Naive thymus-derived CD4-positive, alpha-beta T cell (primary cell): ENCODE measurements at regions not wholly inside any gene's neighbourhood (a gene's known extent, or its start where the extent isn't known, plus 50 kb on each side); places are given as distances from the start of the nearest gene placed in this dataset.

Experiments
- ATAC-seq: fragments of 150-1000 bp; cut with Tn5 transposase; 2 replicates; pipeline ENCODE4 v1.10.0; 2021; ENCODE audit warnings: mild to moderate bottlenecking, moderate library complexity
- CTCF ChIA-PET: fragments of 350-600 bp; sonication (Branson Sonifier 250); formaldehyde crosslinking; loops from one replicate; lab custom pipeline; 2021; ENCODE audit warnings: antibody characterized with exemption; lab: Charles Lee
- POLR2A ChIA-PET: fragments of 350-600 bp; sonication (Branson Sonifier 250); formaldehyde crosslinking; loops from one replicate; lab custom pipeline; 2021; ENCODE audit warnings: antibody characterized with exemption, inconsistent platforms; lab: Charles Lee
- DNase-seq, 9 donors: peaks; one replicate each; pipeline versions ENCODE4 v3.0.0 to v3.0.0-alpha.2; 2020 to 2022; ENCODE audit warnings: mixed read lengths in 1 of 9
- H3K27ac ChIP-seq: one replicate; pipeline ENCODE4 v1.7.0; 2013; ENCODE audit warnings: mild to moderate bottlenecking, low read depth, low read length, moderate library complexity
- H3K27me3 ChIP-seq, 2 donors: one replicate each; pipeline ENCODE4 v1.7.0; 2013; ENCODE audit warnings: low read length in 2 of 2, mild to moderate bottlenecking in 2 of 2, moderate library complexity in 2 of 2; ENCODE audit not compliant: control insufficient read depth in 2 of 2, insufficient read depth in 2 of 2
- H3K36me3 ChIP-seq, 3 experiments: 1 replicate in 2 of 3; 2 replicates in 1 of 3; pipeline ENCODE4 v1.7.0; 2013; ENCODE audit warnings: low read length in 3 of 3, mild to moderate bottlenecking in 3 of 3, moderate library complexity in 1 of 3; ENCODE audit not compliant: insufficient read depth in 3 of 3, control insufficient read depth in 2 of 3
- H3K4me1 ChIP-seq, 2 donors: one replicate each; pipeline ENCODE4 v1.7.0; 2013; ENCODE audit warnings: low read length in 2 of 2, mild to moderate bottlenecking in 2 of 2, moderate library complexity in 1 of 2; ENCODE audit not compliant: control insufficient read depth in 2 of 2, insufficient read depth in 2 of 2
- H3K4me3 ChIP-seq: 2 replicates; pipeline ENCODE4 v1.7.0; 2013; ENCODE audit warnings: mild to moderate bottlenecking, low read length
- H3K9me3 ChIP-seq, 3 experiments: 1 replicate in 2 of 3; 2 replicates in 1 of 3; pipeline ENCODE4 v1.7.0; 2013; ENCODE audit warnings: low read length in 3 of 3; ENCODE audit not compliant: control insufficient read depth in 2 of 3
- H3K27ac Mint-ChIP-seq, 9 donors: one replicate each; pipeline ENCODE4 v1.8.0; 2020 to 2022; ENCODE audit warnings: mixed read lengths in 9 of 9, mild to moderate bottlenecking in 8 of 9, moderate library complexity in 5 of 9, inconsistent platforms in 2 of 9
- H3K27me3 Mint-ChIP-seq, 5 donors: one replicate each; pipeline ENCODE4 v1.8.0; 2021 to 2022; ENCODE audit warnings: mixed read lengths in 5 of 5, mild to moderate bottlenecking in 1 of 5
- H3K36me3 Mint-ChIP-seq, 5 donors: one replicate each; pipeline ENCODE4 v1.8.0; 2020 to 2022; ENCODE audit warnings: mixed read lengths in 5 of 5, mild to moderate bottlenecking in 3 of 5, inconsistent platforms in 1 of 5
- H3K4me1 Mint-ChIP-seq, 7 donors: one replicate each; pipeline ENCODE4 v1.8.0; 2020 to 2022; ENCODE audit warnings: mixed read lengths in 7 of 7, mild to moderate bottlenecking in 3 of 7, inconsistent platforms in 1 of 7
- H3K4me3 Mint-ChIP-seq, 10 donors: one replicate each; pipeline ENCODE4 v1.8.0; 2020 to 2022; ENCODE audit warnings: mild to moderate bottlenecking in 10 of 10, mixed read lengths in 10 of 10, moderate library complexity in 6 of 10, inconsistent platforms in 2 of 10
- H3K9me3 Mint-ChIP-seq, 11 donors: one replicate each; pipeline ENCODE4 v1.8.0; 2020 to 2022; ENCODE audit warnings: mixed read lengths in 11 of 11, mild to moderate bottlenecking in 4 of 11, inconsistent platforms in 1 of 11, moderate library complexity in 1 of 11
- intact Hi-C, 2 donors: fragments of 100-400 bp; cut with micrococcal nuclease; formaldehyde crosslinking; loops; one replicate each; pipeline ENCODE4 v1.15.1; 2023

GRCh38 chr7:156088115-156088514 lies 275.9 kb upstream of the SHH start:
- ATAC-seq (no peak), DNase-seq (no peak)
- intact Hi-C loops, result no loop called here
- Histone ChIP-seq H3K27me3 (no peaks in the 10 kb centered on the region), H3K4me1 (no peaks in the 10 kb centered on the region), H3K4me3 (no peak overlapping the region), H3K27ac (no peak overlapping the region), H3K9me3 (no peaks in the 10 kb centered on the region), H3K36me3 (no peaks in the 10 kb centered on the region)
- Mint-ChIP-seq H3K36me3 (no peaks in the 10 kb centered on the region), H3K4me1 (peaks cover 0 to 16% (median 0%) of the 10 kb centered on the region in 7 donors), H3K4me3 (no peak overlapping the region), H3K27ac (no peak overlapping the region), H3K27me3 (peaks cover 0 to 4% (median 0%) of the 10 kb centered on the region in 5 donors), H3K9me3 (peaks cover 0 to 3% (median 0%) of the 10 kb centered on the region in 11 donors)
- ChIA-PET CTCF (no interaction called here), POLR2A (no interaction called here)

GRCh38 chr7:156082048-156083040 lies 270.1 kb upstream of the SHH start:
- Histone ChIP-seq H3K9me3 (no peaks in the 10 kb centered on the region), H3K27me3 (no peaks in the 10 kb centered on the region), H3K36me3 (no peaks in the 10 kb centered on the region), H3K4me3 (no peak overlapping the region), H3K27ac (no peak overlapping the region), H3K4me1 (no peaks in the 10 kb centered on the region)
- H3K9me3 Mint-ChIP-seq, result peaks cover 0 to 3% (median 0%) of the 10 kb centered on the region in 11 donors
- no peaks in the 10 kb centered on the region for H3K36me3 Mint-ChIP-seq
- intact Hi-C loops, result no loop called here
- no peak overlapping the region for H3K27ac Mint-ChIP-seq
- CTCF ChIA-PET, result no interaction called here
- H3K27me3 Mint-ChIP-seq, result peaks cover 0 to 4% (median 0%) of the 10 kb centered on the region in 5 donors
- H3K4me1 Mint-ChIP-seq, result no peaks in the 10 kb centered on the region
- no peak for ATAC-seq
- POLR2A ChIA-PET, result no interaction called here
- no peak for DNase-seq
- no peak overlapping the region for H3K4me3 Mint-ChIP-seq

GRCh38 chr7:156080596-156080995 lies 268.3 kb upstream of the SHH start:
- H3K4me1 Mint-ChIP-seq, result no peaks in the 10 kb centered on the region
- Histone ChIP-seq H3K4me3 (no peak overlapping the region), H3K27me3 (no peaks in the 10 kb centered on the region), H3K9me3 (no peaks in the 10 kb centered on the region), H3K4me1 (no peaks in the 10 kb centered on the region), H3K27ac (no peak overlapping the region), H3K36me3 (no peaks in the 10 kb centered on the region)
- ATAC-seq (no peak), DNase-seq (no peak)
- no peaks in the 10 kb centered on the region for H3K36me3 Mint-ChIP-seq
- ChIA-PET POLR2A (no interaction called here), CTCF (no interaction called here)
- H3K4me3 Mint-ChIP-seq, result no peak overlapping the region
- H3K27ac Mint-ChIP-seq, result no peak overlapping the region
- peaks cover 0 to 3% (median 0%) of the 10 kb centered on the region in 11 donors for H3K9me3 Mint-ChIP-seq
- intact Hi-C loops, result no loop called here
- H3K27me3 Mint-ChIP-seq, result peaks cover 0 to 4% (median 0%) of the 10 kb centered on the region in 5 donors

- Mint-ChIP-seq H3K9me3 (peaks cover 0 to 3% (median 0%) of the 10 kb centered on the region in 11 donors), H3K27me3 (peaks cover 0 to 4% (median 0%) of the 10 kb centered on the region in 5 donors), H3K4me3 (no peak overlapping the region), H3K36me3 (no peaks in the 10 kb centered on the region), H3K27ac (no peak overlapping the region), H3K4me1 (no peaks in the 10 kb centered on the region)
- DNase-seq (no peak), ATAC-seq (no peak)
- no peaks in the 10 kb centered on the region for H3K9me3 ChIP-seq
- no peaks in the 10 kb centered on the region for H3K27me3 ChIP-seq
- no peak overlapping the region for H3K4me3 ChIP-seq
- ChIA-PET CTCF (no interaction called here), POLR2A (no interaction called here)
- H3K4me1 ChIP-seq, result no peaks in the 10 kb centered on the region
- no peaks in the 10 kb centered on the region for H3K36me3 ChIP-seq
- intact Hi-C loops, result no loop called here
- H3K27ac ChIP-seq, result no peak overlapping the region
Observed at GRCh38 chr7:156080046-156080445, 267.8 kb upstream of the SHH start.

- Mint-ChIP-seq H3K4me1 (no peaks in the 10 kb centered on the region), H3K4me3 (no peak overlapping the region)
- CTCF ChIA-PET, result no interaction called here
Observed at GRCh38 chr7:156079156-156079555, 266.9 kb upstream of the SHH start.

GRCh38 chr7:156074982-156075615 lies 262.8 kb upstream of the SHH start:
- DNase-seq (no peak), ATAC-seq (no peak)
- no peaks in the 10 kb centered on the region for H3K36me3 ChIP-seq
- no peak overlapping the region for H3K4me3 ChIP-seq
- Mint-ChIP-seq H3K4me1 (peaks cover 0 to 4% (median 0%) of the 10 kb centered on the region in 7 donors), H3K36me3 (no peaks in the 10 kb centered on the region), H3K4me3 (no peak overlapping the region), H3K27me3 (peaks cover 0 to 11% (median 0%) of the 10 kb centered on the region in 5 donors), H3K9me3 (peaks cover 0 to 2% (median 0%) of the 10 kb centered on the region in 11 donors), H3K27ac (no peak overlapping the region)
- ChIA-PET CTCF (no interaction called here), POLR2A (no interaction called here)
- H3K9me3 ChIP-seq, result no peaks in the 10 kb centered on the region
- H3K27ac ChIP-seq, result no peak overlapping the region
- H3K27me3 ChIP-seq, result no peaks in the 10 kb centered on the region
- intact Hi-C loops, result no loop called here
- H3K4me1 ChIP-seq, result no peaks in the 10 kb centered on the region

More at GRCh38 chr7:156079156-156079555, 266.9 kb upstream of the SHH start:
- ATAC-seq (no peak), DNase-seq (no peak)
- no peaks in the 10 kb centered on the region for H3K9me3 ChIP-seq
- H3K27me3 ChIP-seq, result no peaks in the 10 kb centered on the region
- H3K27ac ChIP-seq, result no peak overlapping the region
- intact Hi-C loops, result no loop called here
- no peak overlapping the region for H3K4me3 ChIP-seq
- Mint-ChIP-seq H3K9me3 (peaks cover 0 to 2% (median 0%) of the 10 kb centered on the region in 11 donors), H3K36me3 (no peaks in the 10 kb centered on the region), H3K27me3 (peaks cover 0 to 4% (median 0%) of the 10 kb centered on the region in 5 donors), H3K27ac (no peak overlapping the region)
- no peaks in the 10 kb centered on the region for H3K4me1 ChIP-seq
- H3K36me3 ChIP-seq, result no peaks in the 10 kb centered on the region
- POLR2A ChIA-PET, result no interaction called here
